Small intestine (tissue), 7 donors: ENCODE measurements at regions not wholly inside any gene's neighbourhood (a gene's known extent, or its start where the extent isn't known, plus 50 kb on each side); places are given as distances from the start of the nearest gene placed in this dataset.

Source experiments
- DNase-seq, 2 donors: peaks; one replicate each; pipeline versions ENCODE4 v3.0.0 to v3.0.0-alpha.2; 2013
- FAIRE-seq: peaks from 2 replicates; lab custom pipeline; 2012; peaks lifted over from hg19 to GRCh38; lab: Jason Lieb, UNC
- H3K27ac ChIP-seq, 3 donors: one replicate each; pipeline ENCODE4 v1.5.1; 2013; ENCODE audit warnings: low read length in 2 of 3, mild to moderate bottlenecking in 2 of 3, control low read depth in 1 of 3, inconsistent platforms in 1 of 3, low read depth in 1 of 3, moderate library complexity in 1 of 3
- H3K27me3 ChIP-seq, 3 donors: one replicate each; pipeline ENCODE4 v1.6.1; 2013; ENCODE audit warnings: low read length in 3 of 3, inconsistent platforms in 1 of 3; ENCODE audit not compliant: control insufficient read depth in 3 of 3, insufficient read depth in 3 of 3
- H3K36me3 ChIP-seq, 3 donors: one replicate each; pipeline ENCODE4 v1.6.1; 2013; ENCODE audit warnings: low read length in 3 of 3, inconsistent platforms in 1 of 3, low read depth in 1 of 3, mild to moderate bottlenecking in 1 of 3, moderate library complexity in 1 of 3; ENCODE audit not compliant: control insufficient read depth in 3 of 3, insufficient read depth in 2 of 3
- H3K4me1 ChIP-seq, 3 donors: one replicate each; pipeline ENCODE4 v1.6.1; 2013; ENCODE audit warnings: low read length in 2 of 3, inconsistent platforms in 1 of 3, low read depth in 1 of 3, mild to moderate bottlenecking in 1 of 3, moderate library complexity in 1 of 3; ENCODE audit not compliant: control insufficient read depth in 3 of 3, insufficient read depth in 2 of 3
- H3K4me3 ChIP-seq, 3 donors: one replicate each; pipeline ENCODE4 v1.5.1; 2013; ENCODE audit warnings: low read length in 3 of 3, control low read depth in 1 of 3, inconsistent platforms in 1 of 3, low read depth in 1 of 3, mild to moderate bottlenecking in 1 of 3, moderate library complexity in 1 of 3
- H3K9me3 ChIP-seq, 2 donors: one replicate each; pipeline ENCODE4 v1.6.1; 2013; ENCODE audit warnings: low read depth in 1 of 2, low read length in 1 of 2; ENCODE audit not compliant: control insufficient read depth in 2 of 2, insufficient read depth in 1 of 2
- WGBS, 3 donors: extraction: QIAGEN DNeasy Blood & Tissue Kit; methylation state at CpG; one replicate each; pipeline ENCODE4 v1.1.7; 2013; 5-methylcytosine and 5-hydroxymethylcytosine counted together
- donor health status: healthy with polysubstance abuse.
- donor health status: control.
- donor health status: control.
- donor health status: Bipolar disorder and iron deficiency.
- donor health status: healthy.

- DNase-seq = no peak
- no peaks in the 10 kb centered on the region for H3K36me3 ChIP-seq
- H3K4me1 ChIP-seq = no peaks in the 10 kb centered on the region
- no peaks in the 10 kb centered on the region for H3K27me3 ChIP-seq
- no peak for FAIRE-seq
- no peaks in the 10 kb centered on the region for H3K9me3 ChIP-seq
- H3K4me3 ChIP-seq = no peak overlapping the region
- WGBS, 3 donors = 84 to 91% (median 89%) methylated on average over 4 of the region's 4 CpGs
- H3K27ac ChIP-seq = no peak overlapping the region
Observed at GRCh38 chr6:120553353-120553752, 780.9 kb downstream of the TBC1D32 start.

- Histone ChIP-seq H3K27ac (no peak overlapping the region), H3K9me3 (no peaks in the 10 kb centered on the region), H3K36me3 (no peaks in the 10 kb centered on the region), H3K4me3 (no peak overlapping the region), H3K27me3 (no peaks in the 10 kb centered on the region), H3K4me1 (no peaks in the 10 kb centered on the region)
- 45 to 66% (median 59%) methylated on average over 2 of the region's 2 CpGs for WGBS, 3 donors
- no peak for FAIRE-seq
- no peak for DNase-seq
Observed at GRCh38 chr6:120545353-120545752, 788.9 kb downstream of the TBC1D32 start.

- no peak overlapping the region for H3K27ac ChIP-seq
- no peaks in the 10 kb centered on the region for H3K36me3 ChIP-seq
- H3K27me3 ChIP-seq = no peaks in the 10 kb centered on the region
- DNase-seq (no peak), FAIRE-seq (no peak)
- H3K4me1 ChIP-seq = no peaks in the 10 kb centered on the region
- no peak overlapping the region for H3K4me3 ChIP-seq
- H3K9me3 ChIP-seq = no peaks in the 10 kb centered on the region
Observed at GRCh38 chr6:120534954-120535353, 799.3 kb downstream of the TBC1D32 start.

DNA sequence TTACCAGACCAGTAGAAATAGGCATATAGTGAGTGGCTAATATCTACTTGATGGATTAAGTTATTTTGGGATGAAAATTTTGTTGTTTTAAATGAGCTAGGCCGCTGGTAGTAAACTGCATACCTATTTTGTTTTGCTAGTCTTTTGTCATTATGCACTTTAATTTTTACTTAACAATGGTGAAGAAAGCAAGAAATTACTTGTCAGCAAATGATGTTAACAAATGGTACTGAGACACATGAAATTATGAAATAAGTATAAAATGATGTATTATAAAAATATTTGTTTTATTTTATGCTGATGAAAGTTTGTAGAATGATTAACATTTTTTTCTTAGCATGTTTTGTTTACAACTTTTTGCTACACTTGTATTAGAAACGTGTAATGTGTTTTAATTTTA, 807.7 kb downstream of the TBC1D32 start:
- H3K4me3 ChIP-seq = no peak overlapping the region
- no peak for FAIRE-seq
- DNase-seq = no peak
- H3K9me3 ChIP-seq = peaks cover 0 to 5% of the 10 kb centered on the region in 2 donors
- no peaks in the 10 kb centered on the region for H3K4me1 ChIP-seq
- H3K36me3 ChIP-seq = no peaks in the 10 kb centered on the region
- 64 to 68% (median 64%) methylated on average over 2 of the region's 2 CpGs for WGBS, 3 donors
- H3K27me3 ChIP-seq = no peaks in the 10 kb centered on the region
- H3K27ac ChIP-seq = no peak overlapping the region

DNA sequence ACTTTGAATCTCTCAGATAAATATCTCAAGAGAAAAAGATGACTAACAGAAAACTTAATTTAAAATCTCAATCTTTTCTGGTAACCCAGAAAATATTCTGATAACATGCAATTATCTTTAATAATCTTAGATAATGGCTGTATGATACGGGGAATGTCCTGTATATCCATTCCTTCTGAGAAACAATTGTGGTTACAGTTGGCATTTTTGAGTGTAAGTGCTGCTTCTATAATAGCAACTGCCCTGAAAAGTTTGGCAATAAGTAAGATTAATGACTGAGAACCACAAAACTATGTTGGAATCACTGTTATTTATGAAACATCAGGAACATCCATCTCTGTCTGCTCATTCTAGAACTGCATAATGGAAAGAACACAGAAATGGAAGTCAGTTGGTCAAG, 819.7 kb downstream of the TBC1D32 start:
- 59 to 72% (median 64%) methylated on average over 1 of the region's 1 CpG for WGBS, 3 donors
- FAIRE-seq (no peak), DNase-seq (no peak)
- Histone ChIP-seq H3K9me3 (peaks cover 0 to 4% of the 10 kb centered on the region in 2 donors), H3K4me3 (no peak overlapping the region), H3K4me1 (no peaks in the 10 kb centered on the region), H3K27ac (no peak overlapping the region), H3K36me3 (no peaks in the 10 kb centered on the region), H3K27me3 (no peaks in the 10 kb centered on the region)

DNA sequence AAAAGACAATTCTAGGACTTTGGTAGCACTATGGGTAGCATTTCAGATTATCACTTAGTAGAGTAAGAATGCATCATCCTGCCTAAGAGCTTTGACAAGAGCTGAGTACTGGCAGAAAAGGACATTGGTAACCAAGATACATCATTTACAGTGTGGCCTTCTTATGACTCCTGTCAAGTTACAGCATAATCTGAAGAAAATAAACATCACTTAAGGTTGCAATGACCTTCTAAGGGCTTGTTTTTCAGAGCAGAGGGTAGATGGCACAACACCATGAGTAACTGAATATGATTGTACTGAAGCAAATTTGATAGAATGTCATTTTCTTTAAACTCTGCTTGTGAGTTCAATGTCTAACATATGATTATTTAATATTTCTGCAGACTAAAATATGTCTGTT, 822.6 kb downstream of the TBC1D32 start:
- H3K4me3 ChIP-seq = no peak overlapping the region
- H3K36me3 ChIP-seq = no peaks in the 10 kb centered on the region
- H3K9me3 ChIP-seq = peaks cover 0 to 12% of the 10 kb centered on the region in 2 donors
- DNase-seq (no peak), FAIRE-seq (no peak)
- no peaks in the 10 kb centered on the region for H3K4me1 ChIP-seq
- no peaks in the 10 kb centered on the region for H3K27me3 ChIP-seq
- H3K27ac ChIP-seq = no peak overlapping the region

DNA sequence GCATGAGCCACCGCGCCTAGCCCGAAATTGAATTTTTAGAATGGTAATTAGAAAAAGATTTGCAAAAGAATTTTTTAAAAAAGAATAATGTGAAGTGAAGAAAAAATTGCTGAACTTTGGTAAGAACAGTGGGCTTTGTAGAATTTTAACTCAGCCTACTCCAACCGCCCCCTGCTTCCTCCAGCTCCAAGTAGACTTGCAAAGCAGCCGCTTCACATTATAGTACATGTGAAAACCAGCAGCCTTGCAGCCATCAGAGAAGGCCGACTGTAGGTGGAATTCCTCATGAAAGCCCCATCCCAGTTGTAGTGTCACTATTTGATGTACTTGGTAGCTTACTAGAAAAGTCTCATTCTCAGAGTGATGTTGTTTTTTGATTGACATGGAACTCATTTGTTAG, 835.6 kb downstream of the TBC1D32 start:
- FAIRE-seq (no peak), DNase-seq (no peak)
- no peaks in the 10 kb centered on the region for H3K27me3 ChIP-seq
- 88 to 91% (median 89%) methylated on average over 6 of the region's 6 CpGs for WGBS, 3 donors
- H3K4me1 ChIP-seq = no peaks in the 10 kb centered on the region
- no peaks in the 10 kb centered on the region for H3K36me3 ChIP-seq
- no peak overlapping the region for H3K27ac ChIP-seq
- H3K9me3 ChIP-seq = no peaks in the 10 kb centered on the region
- H3K4me3 ChIP-seq = no peak overlapping the region

GRCh38 chr6:120496661-120497060, 837.6 kb downstream of the TBC1D32 start:
- DNase-seq (no peak), FAIRE-seq (no peak)
- Histone ChIP-seq H3K27ac (no peak overlapping the region), H3K27me3 (no peaks in the 10 kb centered on the region), H3K4me3 (no peak overlapping the region), H3K36me3 (no peaks in the 10 kb centered on the region), H3K9me3 (no peaks in the 10 kb centered on the region), H3K4me1 (no peaks in the 10 kb centered on the region)
- 7 to 20% (median 15%) methylated on average over 1 of the region's 1 CpG for WGBS, 3 donors

- no peaks in the 10 kb centered on the region for H3K4me1 ChIP-seq
- no peak overlapping the region for H3K4me3 ChIP-seq
- FAIRE-seq (no peak), DNase-seq (no peak)
- no peaks in the 10 kb centered on the region for H3K27me3 ChIP-seq
- H3K9me3 ChIP-seq = no peaks in the 10 kb centered on the region
- H3K27ac ChIP-seq = no peak overlapping the region
- H3K36me3 ChIP-seq = no peaks in the 10 kb centered on the region
Observed at GRCh38 chr6:120493505-120493904, 840.8 kb downstream of the TBC1D32 start.
